Nephron (organoid): ENCODE measurements at regions not wholly inside any gene's neighbourhood (a gene's known extent, or its start where the extent isn't known, plus 50 kb on each side); places are given as distances from the start of the nearest gene placed in this dataset.

Experiments
- H3K27ac Mint-ChIP-seq, 3 experiments: 2 replicates each; pipeline ENCODE4 v1.8.0; 2020; ENCODE audit warnings: mixed read lengths in 3 of 3, mild to moderate bottlenecking in 2 of 3, moderate library complexity in 1 of 3
- H3K27me3 Mint-ChIP-seq: 2 replicates; pipeline ENCODE4 v1.8.0; 2021; ENCODE audit warnings: low read depth, mild to moderate bottlenecking, moderate library complexity, mixed read lengths
- H3K36me3 Mint-ChIP-seq: 2 replicates; pipeline ENCODE4 v1.8.0; 2020; ENCODE audit warnings: low read depth, mixed read lengths
- H3K4me1 Mint-ChIP-seq: 2 replicates; pipeline ENCODE4 v1.8.0; 2020; ENCODE audit warnings: mixed read lengths
- H3K4me3 Mint-ChIP-seq, 3 experiments: 2 replicates each; pipeline ENCODE4 v1.8.0; 2020; ENCODE audit warnings: mild to moderate bottlenecking in 3 of 3, mixed read lengths in 3 of 3, moderate library complexity in 2 of 3
- H3K9me3 Mint-ChIP-seq: 2 replicates; pipeline ENCODE4 v1.8.0; 2020; ENCODE audit warnings: mixed read lengths
- TF ChIP-seq, protein P1 (sequence below), 3 experiments: fragments of 200-600 bp; sonication (generic); IDR thresholded peaks; one replicate each; pipeline ENCODE4 v1.5.0; 2021; ENCODE audit warnings: antibody characterized with exemption in 3 of 3; ENCODE audit not compliant: unreplicated experiment in 3 of 3

DNA sequence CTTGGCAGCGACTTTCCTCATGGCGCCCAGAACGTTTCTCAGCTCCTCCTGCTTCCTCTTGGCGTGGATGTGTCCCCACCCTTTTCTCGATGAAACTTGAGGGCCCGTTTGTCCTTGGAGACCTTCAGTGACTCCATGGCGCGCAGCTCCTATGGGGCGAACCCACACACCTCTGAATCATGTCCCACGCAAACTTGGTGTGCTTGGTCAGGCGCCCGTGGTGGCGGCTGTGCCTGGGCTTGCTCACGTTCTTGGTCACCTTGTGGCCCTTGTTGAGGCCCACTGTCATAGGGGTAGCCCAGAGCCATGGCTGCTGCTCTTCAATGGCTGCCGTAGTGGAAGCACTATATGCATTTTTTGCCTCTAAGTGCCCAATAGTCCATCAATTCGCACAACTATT, 117.5 kb upstream of the FOXP2 start:
- TF ChIP-seq, protein P1, sequence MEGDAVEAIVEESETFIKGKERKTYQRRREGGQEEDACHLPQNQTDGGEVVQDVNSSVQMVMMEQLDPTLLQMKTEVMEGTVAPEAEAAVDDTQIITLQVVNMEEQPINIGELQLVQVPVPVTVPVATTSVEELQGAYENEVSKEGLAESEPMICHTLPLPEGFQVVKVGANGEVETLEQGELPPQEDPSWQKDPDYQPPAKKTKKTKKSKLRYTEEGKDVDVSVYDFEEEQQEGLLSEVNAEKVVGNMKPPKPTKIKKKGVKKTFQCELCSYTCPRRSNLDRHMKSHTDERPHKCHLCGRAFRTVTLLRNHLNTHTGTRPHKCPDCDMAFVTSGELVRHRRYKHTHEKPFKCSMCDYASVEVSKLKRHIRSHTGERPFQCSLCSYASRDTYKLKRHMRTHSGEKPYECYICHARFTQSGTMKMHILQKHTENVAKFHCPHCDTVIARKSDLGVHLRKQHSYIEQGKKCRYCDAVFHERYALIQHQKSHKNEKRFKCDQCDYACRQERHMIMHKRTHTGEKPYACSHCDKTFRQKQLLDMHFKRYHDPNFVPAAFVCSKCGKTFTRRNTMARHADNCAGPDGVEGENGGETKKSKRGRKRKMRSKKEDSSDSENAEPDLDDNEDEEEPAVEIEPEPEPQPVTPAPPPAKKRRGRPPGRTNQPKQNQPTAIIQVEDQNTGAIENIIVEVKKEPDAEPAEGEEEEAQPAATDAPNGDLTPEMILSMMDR (IDR thresholded peaks at IDR 0.05; ENCODE audit: unreplicated experiment in 3 of 3): no peak
- H3K27ac Mint-ChIP-seq: no peak overlapping the region
- H3K4me1 Mint-ChIP-seq: no peaks in the 10 kb centered on the region
- H3K27me3 Mint-ChIP-seq: no peaks in the 10 kb centered on the region
- no peaks in the 10 kb centered on the region for H3K9me3 Mint-ChIP-seq
- H3K4me3 Mint-ChIP-seq: no peak overlapping the region
- no peaks in the 10 kb centered on the region for H3K36me3 Mint-ChIP-seq

DNA sequence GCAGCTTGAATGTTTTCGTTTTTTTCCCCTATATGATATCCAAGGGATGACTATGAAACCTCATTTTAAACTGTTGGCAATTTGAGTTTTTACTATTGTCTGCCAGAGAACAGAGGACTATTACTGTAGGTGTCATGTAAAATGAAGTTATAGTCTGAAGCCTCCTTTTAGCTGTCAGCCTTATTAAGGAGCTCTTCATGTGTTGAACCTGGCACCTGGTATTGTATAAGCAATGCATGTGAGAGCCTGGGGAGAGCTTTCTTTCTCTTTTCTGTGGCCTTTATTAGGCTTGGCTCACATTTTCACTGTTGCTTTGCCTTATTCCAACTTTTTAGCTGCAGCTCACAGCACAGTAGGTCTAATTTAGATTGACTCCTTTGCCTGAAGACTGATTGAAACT, 119.1 kb upstream of the FOXP2 start:
- H3K27me3 Mint-ChIP-seq: no peaks in the 10 kb centered on the region
- H3K9me3 Mint-ChIP-seq: no peaks in the 10 kb centered on the region
- no peaks in the 10 kb centered on the region for H3K4me1 Mint-ChIP-seq
- TF ChIP-seq, protein P1 (IDR thresholded peaks at IDR 0.05; ENCODE audit: unreplicated experiment in 3 of 3): no peak
- no peak overlapping the region for H3K27ac Mint-ChIP-seq
- no peak overlapping the region for H3K4me3 Mint-ChIP-seq
- H3K36me3 Mint-ChIP-seq: no peaks in the 10 kb centered on the region

DNA sequence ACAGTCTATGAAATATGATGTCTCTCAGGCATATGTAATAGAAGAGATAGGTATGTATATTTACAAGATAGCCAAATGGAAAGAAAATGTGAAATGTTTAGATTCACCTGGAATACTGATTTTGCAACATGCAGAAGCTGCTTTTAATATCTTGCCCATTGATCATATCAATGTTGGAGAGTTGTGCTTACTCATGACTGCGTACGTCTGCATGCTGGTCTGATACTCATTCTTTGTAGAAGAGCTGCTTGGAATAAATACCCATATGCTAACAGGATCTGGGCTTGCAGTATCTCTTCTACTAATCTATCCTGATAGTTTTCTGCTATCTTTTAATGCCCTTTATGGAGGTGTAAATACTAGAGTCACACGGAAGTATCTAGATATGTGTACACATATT, 120.6 kb upstream of the FOXP2 start:
- Mint-ChIP-seq H3K27ac (no peak overlapping the region), H3K4me1 (no peaks in the 10 kb centered on the region), H3K9me3 (no peaks in the 10 kb centered on the region), H3K4me3 (no peak overlapping the region), H3K36me3 (no peaks in the 10 kb centered on the region), H3K27me3 (no peaks in the 10 kb centered on the region)
- TF ChIP-seq, protein P1 (IDR thresholded peaks at IDR 0.05; ENCODE audit: unreplicated experiment in 3 of 3): no peak

DNA sequence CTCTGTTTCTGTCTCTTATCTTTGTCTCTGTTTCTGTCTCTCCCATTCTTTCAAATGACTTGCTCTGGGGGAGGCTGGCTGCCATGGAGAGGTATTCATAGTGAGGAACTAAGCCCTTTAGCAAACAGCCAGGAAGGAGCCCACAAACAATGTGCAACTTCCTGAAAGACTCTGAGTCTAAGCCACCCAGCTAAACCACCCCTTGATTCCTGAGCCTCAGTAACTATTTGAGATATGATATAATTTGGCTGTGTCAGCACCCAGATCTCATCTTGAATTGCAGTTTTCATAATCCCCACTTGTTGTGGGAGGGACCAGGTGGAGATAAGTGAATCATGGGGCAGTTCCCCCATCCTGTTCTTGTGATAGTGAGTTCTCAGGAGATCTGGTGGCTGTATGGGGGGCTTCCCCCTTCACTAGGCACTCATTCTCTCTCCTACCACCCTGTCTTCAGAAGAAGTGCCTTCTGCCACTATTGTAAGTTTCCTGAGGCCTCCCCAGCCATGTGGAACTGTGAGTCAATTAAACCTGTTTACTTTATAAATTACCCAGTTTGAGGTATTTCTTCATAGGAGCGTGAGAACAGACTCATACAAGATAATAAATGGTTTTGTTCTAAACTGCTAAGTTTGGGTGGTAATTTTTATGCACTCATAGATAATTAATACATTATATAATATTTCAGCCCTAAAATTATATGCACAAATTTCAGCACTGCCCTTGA, 121.2 kb upstream of the FOXP2 start:
- TF ChIP-seq, protein P1 (IDR thresholded peaks at IDR 0.05; ENCODE audit: unreplicated experiment in 3 of 3): no peak
- no peak overlapping the region for H3K27ac Mint-ChIP-seq
- no peaks in the 10 kb centered on the region for H3K9me3 Mint-ChIP-seq
- H3K4me1 Mint-ChIP-seq: no peaks in the 10 kb centered on the region
- no peaks in the 10 kb centered on the region for H3K27me3 Mint-ChIP-seq
- H3K36me3 Mint-ChIP-seq: no peaks in the 10 kb centered on the region
- no peak overlapping the region for H3K4me3 Mint-ChIP-seq

DNA sequence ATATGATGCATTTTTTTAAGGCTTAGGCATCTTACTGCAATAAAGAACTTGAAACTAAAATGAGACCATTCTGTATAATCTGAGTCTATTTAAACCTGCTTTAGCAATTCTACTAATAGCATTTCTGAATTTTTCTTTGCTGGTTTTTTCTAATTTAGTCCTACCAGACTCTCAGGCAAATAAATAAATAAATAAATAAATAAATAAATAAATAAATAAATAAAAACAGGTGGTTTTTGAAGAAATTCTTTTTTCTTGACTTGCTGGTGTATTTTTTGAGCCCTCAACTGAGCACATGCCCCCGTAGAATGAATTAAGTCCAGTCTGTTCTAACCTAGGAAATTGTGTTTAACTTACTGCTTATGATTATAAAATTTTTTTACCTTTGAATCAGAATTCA, 134.7 kb upstream of the FOXP2 start:
- Mint-ChIP-seq H3K4me1 (no peaks in the 10 kb centered on the region), H3K9me3 (peaks cover 10% of the 10 kb centered on the region), H3K36me3 (peaks cover 7% of the 10 kb centered on the region), H3K27ac (no peak overlapping the region), H3K27me3 (no peaks in the 10 kb centered on the region), H3K4me3 (no peak overlapping the region)
- TF ChIP-seq, protein P1 (IDR thresholded peaks at IDR 0.05; ENCODE audit: unreplicated experiment in 3 of 3): no peak

DNA sequence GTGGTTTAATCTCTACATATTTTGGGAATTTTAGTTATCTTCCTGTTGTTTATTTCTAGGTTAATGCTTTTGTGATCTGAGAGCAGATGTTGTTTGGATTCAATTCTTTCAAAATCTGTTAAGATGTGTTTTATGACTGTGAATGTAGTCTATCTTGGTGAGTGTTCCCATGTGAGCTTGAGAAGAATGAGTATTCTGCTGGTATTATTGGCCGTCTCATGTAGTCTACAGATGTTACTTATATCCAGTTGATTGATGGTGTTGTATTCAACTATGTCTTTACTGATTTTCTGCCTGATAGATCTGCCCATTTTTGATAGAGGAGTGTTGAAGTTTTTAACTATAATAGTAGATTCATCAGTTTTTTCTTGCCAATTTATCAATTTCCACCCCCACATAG, 141.4 kb upstream of the FOXP2 start:
- H3K36me3 Mint-ChIP-seq: peaks cover 7% of the 10 kb centered on the region

More for the DNA sequence above, 141.4 kb upstream of the FOXP2 start:
- Mint-ChIP-seq H3K27ac (no peak overlapping the region), H3K27me3 (no peaks in the 10 kb centered on the region), H3K9me3 (peaks cover 14% of the 10 kb centered on the region), H3K4me1 (no peaks in the 10 kb centered on the region), H3K4me3 (no peak overlapping the region)
- TF ChIP-seq, protein P1 (IDR thresholded peaks at IDR 0.05; ENCODE audit: unreplicated experiment in 3 of 3): no peak
